Stimulated activated CD4-positive, alpha-beta T cell treated with anti-CD3 and anti-CD28 coated beads, Interleukin-4, amount 100 ng/mL, for 48 hours (primary cell): ENCODE measurements at regions not wholly inside any gene's neighbourhood (a gene's known extent, or its start where the extent isn't known, plus 50 kb on each side); places are given as distances from the start of the nearest gene placed in this dataset.
"Not testable (repeated sequence)": the region's sequence is repeated elsewhere in the genome, so short reads cannot be mapped to it uniquely, and the experiment has no call there.

Source experiments
- DNase-seq, 2 donors: peaks; one replicate each; pipeline ENCODE4 v3.0.0-alpha.2; 2020; ENCODE audit warnings: low read depth in 2 of 2

DNA sequence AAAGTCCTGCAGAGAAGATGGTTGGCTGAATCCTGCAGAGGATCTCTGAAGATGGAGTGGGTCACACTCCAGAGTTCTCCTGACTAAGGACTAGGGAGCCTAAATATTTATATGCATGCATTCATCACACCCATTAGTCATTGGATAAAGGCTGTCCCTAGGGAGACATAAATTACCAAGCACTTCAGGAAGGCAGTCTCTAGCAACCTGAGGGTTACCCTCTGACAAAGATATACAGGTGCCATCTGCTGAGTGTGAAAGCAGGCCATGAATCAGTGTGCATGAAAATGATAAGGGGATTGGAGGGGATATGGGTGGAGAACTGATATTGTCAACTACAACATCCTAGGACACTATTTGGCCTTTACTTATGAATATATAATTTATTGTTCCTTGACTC is 294.8 kb upstream of the DDX18 start:
- DNase-seq, result no peak

DNA sequence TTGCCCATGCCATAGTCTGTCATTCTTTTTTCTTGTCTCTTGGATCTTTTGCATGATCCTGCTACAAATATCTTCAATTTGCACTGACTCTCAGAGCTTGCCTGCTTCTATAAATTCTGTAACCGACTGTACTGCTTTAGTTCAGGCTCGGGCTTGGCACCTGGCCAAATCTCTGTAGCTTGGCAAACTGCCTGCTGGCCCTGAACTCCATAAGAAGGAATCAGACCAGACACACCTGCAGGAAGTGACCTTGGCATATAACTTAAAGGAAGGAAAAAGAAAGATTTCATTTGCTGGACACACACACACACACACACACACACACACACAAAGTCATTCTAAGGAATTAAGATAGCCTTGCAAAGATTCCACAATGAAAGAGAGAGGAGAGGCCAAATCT is 291.2 kb upstream of the DDX18 start:
- DNase-seq, result no peak

DNA sequence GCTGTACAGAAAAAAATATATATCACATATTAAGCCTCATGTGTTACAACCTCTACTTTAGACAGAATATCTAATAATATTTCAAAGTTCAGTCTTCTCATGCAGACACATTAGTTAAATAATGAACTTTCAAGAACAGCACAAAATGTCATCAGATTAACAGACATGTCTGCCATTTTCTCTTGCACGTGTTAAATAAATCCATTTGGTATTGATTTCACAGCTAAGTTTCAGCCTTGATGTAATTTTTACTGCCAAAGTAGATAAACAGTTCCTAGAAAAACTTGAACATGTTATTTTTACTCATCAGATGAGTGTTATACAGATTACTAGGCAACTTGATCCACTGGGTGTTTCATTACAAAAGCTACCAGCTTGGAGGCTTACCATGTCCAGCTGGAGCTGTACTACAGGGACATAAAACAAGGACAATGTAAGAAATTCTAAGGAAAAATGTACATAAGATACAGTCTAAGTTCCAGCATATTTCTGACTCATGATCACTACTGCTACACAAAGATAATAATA is 290.7 kb upstream of the DDX18 start:
- DNase-seq, result no peak

DNA sequence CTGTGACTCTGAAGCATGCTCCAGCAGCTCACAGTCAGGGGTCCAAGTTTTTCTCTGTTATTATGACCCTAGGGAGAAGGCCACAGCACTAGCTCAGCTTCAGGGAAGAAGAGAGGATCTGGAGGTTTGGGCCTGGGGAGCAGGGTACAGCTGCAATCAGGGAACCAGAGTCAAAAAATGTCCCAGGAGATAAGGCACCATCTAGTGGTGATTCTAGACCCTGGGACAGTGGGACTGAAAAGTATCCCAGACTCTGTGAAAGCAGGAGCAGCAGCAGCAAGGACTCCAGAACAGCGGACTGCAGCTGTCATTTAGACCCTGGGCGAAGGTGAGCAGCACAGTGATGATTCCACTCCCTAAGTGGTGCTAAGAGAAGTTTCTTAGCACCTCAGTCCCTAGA is 278.4 kb upstream of the DDX18 start:
- no peak for DNase-seq

DNA sequence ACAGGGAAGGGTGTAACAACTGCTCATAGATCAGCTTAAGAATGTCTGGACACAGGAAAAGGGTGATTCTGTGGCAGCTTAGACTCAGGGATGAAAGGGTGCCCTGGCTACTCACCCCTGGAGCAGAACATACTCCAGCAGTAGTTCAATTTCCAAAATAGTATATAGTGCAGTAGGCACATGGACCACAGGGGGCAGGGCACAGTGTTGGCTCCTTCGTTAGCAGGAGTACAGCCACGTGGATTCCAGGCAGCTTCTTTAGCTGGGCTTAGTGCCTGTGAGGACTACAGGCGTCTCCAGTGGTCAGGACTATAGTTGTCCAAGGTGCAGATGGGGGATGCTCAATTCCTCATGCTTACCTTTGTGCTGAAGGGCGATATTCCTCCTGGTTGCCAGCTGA is 277.5 kb upstream of the DDX18 start:
- DNase-seq, result no peak

DNA sequence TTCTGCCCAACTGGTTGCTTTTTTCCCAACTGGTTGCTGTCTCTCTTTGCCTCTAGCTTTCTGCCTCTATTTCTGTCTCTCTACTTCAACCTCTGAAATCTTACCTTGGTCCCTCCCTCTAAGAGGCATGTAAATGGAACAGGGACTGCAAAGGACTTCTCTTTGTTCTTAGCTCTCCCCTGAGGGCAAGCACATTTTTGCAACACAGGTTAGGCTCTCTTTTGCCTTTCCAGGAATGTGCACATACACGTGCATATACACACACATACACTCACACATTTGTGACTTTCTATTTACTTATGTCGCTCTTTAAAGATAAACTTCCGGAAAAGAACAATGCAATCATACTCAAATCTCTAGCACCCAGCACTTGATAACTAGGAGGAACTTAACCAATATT is 262.6 kb upstream of the DDX18 start:
- DNase-seq, result no peak

DNA sequence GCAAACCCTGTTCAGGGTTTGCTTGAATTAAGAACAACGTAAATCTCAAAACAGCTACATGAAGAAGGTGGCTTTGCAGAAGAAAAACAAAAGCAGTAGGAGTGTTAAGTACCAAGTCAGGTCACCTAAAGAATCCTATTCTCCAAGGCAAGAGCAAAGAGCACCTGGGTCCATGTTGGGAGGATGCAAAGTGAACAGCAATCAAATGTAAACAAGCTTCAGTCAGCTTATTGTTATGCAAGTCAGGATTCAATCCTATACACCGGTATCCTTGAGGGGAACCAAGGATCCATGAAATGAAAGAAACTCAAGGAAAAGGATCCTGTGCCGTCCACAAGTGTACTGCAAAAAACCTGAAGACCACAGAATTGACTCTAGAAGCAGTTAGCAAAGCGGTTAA is 261.0 kb upstream of the DDX18 start:
- no peak for DNase-seq

DNA sequence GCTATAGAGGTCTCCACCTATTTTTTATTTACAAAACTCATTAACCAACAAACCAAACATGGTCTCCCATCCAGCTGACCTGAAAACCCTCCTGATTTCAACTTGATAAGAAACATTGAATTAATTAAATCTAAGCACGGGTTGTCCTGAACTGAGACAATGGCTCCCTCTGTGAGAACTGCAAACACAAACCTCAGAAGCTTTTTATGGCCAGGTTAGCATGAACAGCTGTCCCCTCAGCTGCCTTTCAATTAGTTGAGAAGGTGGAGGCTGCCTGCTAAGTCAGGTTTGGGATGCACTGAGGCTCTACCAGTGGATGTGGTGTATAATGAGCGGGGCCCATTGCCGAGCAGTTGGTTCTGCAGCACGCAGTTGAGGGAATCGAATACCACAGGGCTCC is 258.5 kb upstream of the DDX18 start:
- no peak for DNase-seq

DNA sequence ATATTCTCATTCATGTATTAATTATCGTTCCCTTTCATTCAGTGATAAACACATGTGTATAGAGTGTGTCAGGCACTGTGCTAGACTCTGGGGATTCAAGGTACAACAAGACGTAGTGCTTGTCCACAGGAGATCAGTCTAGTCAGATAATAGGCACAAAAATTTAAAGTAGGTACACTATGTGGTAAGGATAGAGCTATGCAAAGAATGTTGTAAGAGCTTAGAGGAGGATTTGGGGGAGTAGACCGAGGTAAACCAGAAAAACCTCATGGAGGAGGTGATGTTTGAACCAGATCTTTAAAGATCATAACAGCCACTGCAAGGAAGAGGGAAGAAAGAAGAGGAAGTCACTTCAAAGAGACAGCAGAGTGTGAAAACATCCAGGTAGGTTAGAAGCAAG is 256.9 kb upstream of the DDX18 start:
- DNase-seq, result no peak

DNA sequence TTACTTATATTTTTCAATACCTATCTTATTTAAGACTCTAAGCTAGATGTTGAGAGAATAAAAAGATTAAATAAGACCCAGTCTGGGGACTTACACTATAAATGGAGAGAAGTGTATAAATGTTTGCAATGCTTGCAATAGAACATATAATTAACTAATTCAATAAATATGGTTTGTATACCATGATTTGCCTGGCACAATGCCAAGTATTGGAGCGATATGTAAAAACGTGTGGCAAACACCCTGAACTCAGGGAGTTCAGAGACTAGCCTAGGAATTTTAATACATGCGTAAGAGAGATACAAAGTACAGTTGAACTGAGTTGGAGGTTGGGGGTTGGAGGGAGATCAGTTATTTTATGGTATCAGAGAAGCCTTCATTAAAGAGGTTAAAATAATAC is 251.8 kb upstream of the DDX18 start:
- DNase-seq, result no peak

DNA sequence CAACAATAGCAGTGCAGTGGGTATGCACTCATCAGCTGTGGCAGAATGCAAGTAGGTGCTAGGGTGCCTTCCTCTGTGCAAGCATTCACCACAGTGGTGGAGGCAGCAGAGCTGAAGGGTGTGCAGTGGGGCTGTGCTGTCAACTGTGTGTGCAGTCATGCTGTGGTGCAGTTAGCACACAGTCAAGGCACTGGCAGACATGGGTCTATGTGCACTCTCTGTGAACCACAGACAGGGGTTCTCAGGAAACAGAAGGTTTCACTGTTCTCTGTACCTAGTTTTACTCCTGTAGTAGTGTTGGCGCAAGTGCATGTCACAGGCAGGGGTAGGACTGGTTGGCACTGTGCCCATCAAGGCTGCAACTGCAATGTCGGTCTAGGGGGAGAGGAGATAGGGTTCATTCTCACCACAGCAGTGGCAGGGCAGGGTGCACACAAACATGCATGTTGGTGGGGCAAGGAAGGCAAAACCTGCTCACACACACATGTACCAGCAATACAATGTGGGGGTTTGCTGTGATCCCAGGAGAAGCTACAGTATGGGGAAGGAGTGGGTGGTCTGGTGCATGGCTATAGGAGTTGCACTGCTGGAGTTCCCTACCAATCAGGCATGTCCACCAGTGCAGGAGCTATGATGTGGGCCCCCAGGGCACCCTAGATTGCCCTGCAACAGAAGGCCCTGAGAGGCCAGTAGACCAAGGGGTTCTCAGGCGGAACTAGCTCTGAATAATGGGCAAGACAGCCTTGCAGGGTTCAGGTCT is 242.7 kb upstream of the DDX18 start:
- DNase-seq, result no peak

DNA sequence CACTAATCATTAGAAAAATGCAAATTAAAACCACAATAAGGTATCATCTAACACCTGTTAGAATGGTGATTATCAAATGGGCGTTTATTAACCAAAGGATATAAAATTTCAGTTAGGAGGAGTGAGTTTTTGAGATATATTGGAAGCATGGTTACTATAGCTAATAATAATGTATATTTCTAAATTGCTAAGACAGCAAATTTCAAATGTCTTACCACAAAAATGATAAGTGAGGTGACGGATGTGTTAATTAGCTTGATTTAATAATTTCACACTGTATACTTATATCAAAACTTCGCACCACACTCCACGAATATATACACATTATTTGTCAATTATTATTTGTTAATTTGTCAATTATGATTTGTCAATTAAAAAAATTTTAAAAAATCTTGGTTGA is 227.2 kb upstream of the DDX18 start:
- DNase-seq, result no peak

DNA sequence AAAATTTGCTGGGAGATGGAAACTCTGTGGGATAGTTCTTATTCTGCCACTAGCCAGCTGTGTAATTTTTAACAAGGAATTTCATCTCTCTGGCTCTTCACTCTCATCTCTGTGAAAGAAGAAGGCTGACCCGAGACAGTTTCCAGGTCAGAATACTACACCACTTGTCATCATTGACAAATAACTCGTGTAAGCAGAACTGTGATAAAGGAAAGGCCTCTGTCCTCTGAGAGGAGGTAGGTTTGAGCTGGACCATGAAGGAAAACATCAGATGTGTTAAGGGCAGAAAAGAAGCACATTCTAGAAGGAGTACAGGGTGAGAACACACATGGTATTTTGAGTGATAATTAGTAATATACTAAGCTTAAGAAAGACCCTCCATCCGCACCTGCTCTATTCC is 211.4 kb upstream of the DDX18 start:
- DNase-seq, result no peak

DNA sequence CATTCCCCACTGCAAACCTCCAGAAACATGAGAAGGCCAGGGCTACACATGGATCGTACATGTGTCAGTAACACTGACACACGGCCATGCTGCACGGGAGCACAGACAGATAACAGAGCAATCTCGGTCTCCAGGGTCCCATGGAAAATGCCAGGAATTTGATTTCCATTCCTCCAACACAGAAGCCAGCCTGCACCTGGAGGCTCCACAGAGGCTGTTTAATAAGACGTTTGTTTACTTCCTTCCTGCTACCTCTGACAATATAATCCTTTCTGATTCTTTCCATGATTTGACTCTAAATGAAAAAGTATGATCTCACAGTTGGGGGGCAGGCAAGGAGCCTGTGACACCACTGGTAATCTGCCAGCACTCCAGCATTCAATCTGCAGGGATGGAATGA is 210.9 kb upstream of the DDX18 start:
- DNase-seq, result no peak

DNA sequence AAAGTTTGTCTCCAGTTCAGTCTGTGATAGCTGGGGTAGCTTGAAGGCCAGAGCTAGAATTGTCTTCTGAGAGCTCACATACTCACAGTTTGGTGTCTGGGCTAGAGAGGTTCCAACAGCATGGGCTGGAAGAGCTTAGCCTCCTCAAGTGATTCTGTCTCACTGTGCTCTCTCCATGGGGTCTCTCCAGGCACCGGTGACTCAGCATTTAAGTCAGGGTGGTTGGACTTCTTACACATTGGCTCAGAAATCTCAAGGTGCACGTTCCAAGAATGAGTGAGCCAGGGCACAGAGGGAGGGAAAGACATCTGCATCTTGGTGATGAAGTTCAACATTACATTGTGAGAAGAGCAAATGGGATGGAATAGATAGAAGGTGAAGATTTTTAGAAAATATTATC is 207.3 kb upstream of the DDX18 start:
- DNase-seq, result no peak

DNA sequence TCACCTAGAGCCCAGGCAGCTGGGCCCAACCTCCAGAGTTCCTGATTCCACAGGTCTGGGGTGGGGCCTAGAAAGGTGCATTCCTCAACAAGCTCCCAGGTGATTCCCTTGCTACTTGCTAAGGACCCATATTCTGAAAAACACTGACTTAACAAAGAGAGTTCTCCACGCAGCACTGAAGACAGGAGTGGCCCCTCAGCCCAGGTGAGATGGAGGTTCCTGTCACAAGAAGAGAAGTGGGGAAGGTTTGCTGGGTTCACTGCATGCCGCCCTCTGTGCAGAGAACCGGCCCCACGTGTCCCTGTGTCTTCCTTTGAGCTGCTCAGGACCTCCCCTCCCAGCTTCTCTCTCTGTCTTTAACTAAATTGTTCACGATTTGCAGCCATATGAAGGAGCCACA is 201.4 kb upstream of the DDX18 start:
- DNase-seq, result no peak

DNA sequence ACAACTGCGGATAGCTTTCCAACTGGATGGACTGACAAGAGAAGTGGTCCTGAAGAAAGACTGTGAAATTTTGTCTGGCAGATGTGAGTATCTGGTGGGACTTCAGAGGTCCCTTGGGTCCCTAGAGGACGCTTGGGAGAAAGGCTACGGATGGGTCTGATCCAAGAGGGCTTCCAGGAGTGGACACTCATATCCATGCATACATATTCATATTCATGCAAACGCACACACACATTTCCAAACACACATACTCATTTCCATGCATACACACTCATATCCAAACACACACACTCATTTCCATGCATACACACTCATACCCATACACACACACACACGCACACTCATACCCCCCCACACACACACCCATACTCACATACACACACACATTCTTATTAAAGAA is 200.2 kb upstream of the DDX18 start:
- DNase-seq, result no peak

DNA sequence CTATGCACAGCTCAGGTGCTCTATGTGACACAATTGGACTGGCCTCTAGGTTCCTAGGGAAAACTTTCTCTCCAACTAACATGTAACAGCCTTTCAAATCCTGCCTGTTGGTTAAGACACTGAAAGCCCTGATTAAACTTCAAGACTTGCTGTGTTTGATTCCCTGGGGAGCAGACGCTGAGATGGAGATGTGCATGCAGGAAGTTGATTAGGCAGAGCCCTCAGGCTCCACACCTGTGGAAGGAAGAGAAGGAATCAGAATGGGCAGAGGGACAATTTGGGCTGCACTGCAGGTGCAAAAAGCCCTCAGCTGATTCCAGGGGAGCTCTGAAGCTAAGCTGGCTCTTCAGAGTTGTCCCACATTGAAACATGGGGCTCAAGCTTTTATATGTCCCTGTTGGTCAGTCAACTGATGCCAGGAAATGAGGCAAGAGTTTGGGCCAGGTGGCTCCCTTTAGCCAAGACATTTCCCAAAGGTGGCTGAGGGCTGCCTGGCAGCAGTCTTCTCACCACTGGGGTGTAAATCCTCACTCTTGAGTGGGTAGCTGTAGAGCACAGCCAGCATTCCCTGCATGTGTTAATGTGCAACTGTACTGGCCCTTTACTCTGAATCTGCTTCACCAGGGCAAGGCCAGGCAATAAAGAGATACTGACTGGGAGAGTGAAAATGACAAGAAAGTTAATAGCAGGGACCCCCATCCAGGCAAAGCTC is 199.5 kb upstream of the DDX18 start:
- DNase-seq, result no peak

DNA sequence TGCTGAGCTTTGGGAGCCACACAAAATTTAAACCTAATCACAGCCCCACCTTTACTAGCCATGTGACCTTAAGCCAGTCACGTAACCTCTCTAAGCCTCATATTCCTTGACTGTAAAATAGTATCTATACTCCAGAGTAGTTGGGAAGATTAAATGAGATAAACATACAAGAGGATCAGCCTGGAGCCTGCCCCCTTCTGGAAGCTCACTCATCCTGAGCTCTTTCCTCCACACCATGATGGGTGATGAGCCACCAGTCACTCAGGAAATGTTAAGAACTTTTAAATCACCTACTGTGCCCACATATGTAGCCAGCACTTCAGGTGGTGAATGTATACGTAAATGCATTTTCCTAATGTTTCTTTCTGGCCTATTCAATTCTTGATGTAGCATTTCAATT is 195.9 kb upstream of the DDX18 start:
- no peak for DNase-seq

DNA sequence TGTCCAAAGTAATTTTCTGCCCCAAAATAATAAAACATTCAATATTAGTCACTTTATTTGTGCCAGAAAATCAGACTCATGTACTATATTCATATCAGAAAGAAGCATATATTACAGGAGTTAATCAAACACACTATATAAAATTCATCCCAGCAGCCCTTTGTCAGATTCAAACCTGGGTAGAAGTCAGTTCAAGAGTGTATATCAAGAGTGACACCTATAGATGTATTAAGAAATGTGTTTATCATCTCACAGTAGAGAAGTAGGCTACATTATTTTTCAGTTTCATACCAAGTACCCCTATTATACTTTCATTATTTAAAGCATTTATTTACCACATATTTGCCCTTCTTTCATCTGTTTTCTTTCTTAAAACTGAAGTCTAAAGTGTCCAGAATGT is 193.2 kb upstream of the DDX18 start:
- no peak for DNase-seq

DNA sequence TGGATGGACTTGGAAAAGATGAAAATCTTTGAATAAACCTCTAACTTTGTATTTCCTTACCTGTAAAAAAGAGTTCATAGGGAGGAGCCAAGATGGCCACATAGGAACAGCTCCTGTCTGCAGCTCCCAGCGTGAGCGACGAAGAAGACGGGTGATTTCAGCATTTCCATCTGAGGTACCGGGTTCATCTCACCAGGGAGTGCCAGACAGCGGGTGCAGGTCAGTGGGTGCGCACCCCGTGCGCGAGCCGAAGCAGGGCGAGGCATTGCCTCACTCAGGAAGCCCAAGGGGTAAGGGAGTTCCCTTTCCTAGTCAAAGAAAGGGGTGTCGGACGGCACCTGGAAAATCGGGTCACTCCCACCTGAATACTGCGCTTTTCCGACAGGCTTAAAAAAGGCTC is 191.3 kb upstream of the DDX18 start:
- DNase-seq, result not testable (repeated sequence)

DNA sequence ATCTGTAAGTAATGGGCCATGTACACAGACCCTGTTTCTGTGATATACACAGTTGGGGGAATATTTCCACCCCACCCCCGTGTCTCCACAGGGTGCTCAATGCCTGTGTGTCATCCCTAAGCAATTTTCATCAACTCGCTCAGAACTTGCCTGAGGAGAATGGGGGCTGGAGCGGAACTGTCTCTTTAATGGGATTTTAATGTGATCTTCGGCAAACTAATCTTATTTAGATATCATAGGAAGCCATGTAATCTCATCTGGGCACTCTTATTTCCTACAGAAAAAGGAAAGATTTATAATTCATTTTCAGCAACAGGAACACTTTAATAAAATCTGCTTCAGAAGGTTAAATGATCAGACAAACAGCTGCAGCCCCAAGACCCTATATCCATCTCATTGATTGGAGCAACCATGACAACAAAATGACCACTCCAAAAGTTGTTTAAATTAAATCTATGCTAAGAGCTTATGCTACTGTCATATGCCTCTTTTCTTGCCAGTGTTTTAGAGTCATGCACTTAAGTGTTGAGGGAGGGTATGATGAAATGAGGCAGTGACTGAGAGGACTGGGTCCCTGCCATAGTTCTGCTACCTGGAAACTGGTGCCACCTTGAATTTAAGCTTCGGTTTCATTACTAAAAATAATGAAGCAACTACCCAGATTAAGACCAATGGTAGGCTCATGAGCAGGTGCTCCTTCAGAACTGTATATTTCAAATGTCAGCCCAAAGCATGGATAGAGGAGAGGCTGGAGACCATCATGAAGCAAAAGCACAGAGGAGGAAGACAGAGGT is 183.1 kb upstream of the DDX18 start:
- DNase-seq, result no peak

DNA sequence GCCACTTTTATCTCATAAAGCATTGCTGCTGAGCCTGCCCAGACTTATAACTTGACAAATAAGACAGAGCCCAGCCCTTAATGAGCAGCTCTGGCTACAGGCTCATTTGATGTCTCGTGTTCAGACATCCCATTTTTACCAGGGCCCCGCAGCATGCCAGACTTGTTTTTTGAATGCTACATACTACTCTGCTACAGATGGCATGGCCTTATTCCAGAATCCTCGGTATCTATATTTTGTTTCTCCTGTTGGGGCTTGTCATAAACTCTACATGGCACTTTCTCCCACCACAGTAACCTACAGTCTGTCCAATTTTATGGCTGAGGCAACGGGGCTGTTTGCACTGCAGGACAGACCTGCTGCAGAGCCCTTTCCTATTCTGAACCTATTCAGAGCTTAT is 179.0 kb upstream of the DDX18 start:
- DNase-seq, result no peak
